Activated CD4-positive, alpha-beta memory T cell treated with anti-CD3 and anti-CD28 coated beads for 36 hours (primary cell): ENCODE measurements at regions not wholly inside any gene's neighbourhood (a gene's known extent, or its start where the extent isn't known, plus 50 kb on each side); places are given as distances from the start of the nearest gene placed in this dataset.
"Not testable (repeated sequence)": the region's sequence is repeated elsewhere in the genome, so short reads cannot be mapped to it uniquely, and the experiment has no call there.

ENCODE experiments used
- CTCF ChIA-PET: fragments of 350-600 bp; sonication (Branson Sonifier 250); formaldehyde crosslinking; loops from one replicate; lab custom pipeline; 2021; ENCODE audit warnings: antibody characterized with exemption, inconsistent platforms; lab: Charles Lee
- POLR2A ChIA-PET: fragments of 350-600 bp; sonication (Branson Sonifier 250); formaldehyde crosslinking; loops from one replicate; lab custom pipeline; 2021; ENCODE audit warnings: antibody characterized with exemption; lab: Charles Lee
- DNase-seq: peaks from one replicate; pipeline ENCODE4 v3.0.0-alpha.2; 2020
- H3K27ac Mint-ChIP-seq: one replicate; pipeline ENCODE4 v1.8.0; 2021; ENCODE audit warnings: mixed read lengths
- H3K27me3 Mint-ChIP-seq: one replicate; pipeline ENCODE4 v1.8.0; 2021; ENCODE audit warnings: mixed read lengths
- H3K36me3 Mint-ChIP-seq: one replicate; pipeline ENCODE4 v1.8.0; 2021; ENCODE audit warnings: mixed read lengths
- H3K4me1 Mint-ChIP-seq: one replicate; pipeline ENCODE4 v1.8.0; 2021; ENCODE audit warnings: low read depth, mixed read lengths
- H3K4me3 Mint-ChIP-seq: one replicate; pipeline ENCODE4 v1.8.0; 2021; ENCODE audit warnings: mild to moderate bottlenecking, mixed read lengths
- H3K9me3 Mint-ChIP-seq: one replicate; pipeline ENCODE4 v1.8.0; 2021; ENCODE audit warnings: mixed read lengths
- intact Hi-C: fragments of 100-400 bp; cut with micrococcal nuclease; formaldehyde crosslinking; loops from one replicate; pipeline ENCODE4 v1.15.1; 2023

GRCh38 chr1:91123319-91123718 is 101.5 kb upstream of the ZNF644 start:
- Mint-ChIP-seq H3K4me1 (peaks cover 19% of the 10 kb centered on the region), H3K27me3 (peaks cover 3% of the 10 kb centered on the region), H3K27ac (no peak overlapping the region), H3K4me3 (no peak overlapping the region), H3K36me3 (no peaks in the 10 kb centered on the region), H3K9me3 (no peaks in the 10 kb centered on the region)
- intact Hi-C loops: loop anchor here (5.0 to 10.0 kb wide), 2 partner anchors 289 to 679 kb away; no protein-coding TSS in a partner anchor
- ChIA-PET CTCF (interaction anchor here (1.3 to 2.3 kb wide), 2 partner anchors 42 to 105 kb away, joined by 3 to 27 read pairs; no protein-coding TSS in a partner anchor), POLR2A (no interaction called here)
- no peak for DNase-seq

DNA sequence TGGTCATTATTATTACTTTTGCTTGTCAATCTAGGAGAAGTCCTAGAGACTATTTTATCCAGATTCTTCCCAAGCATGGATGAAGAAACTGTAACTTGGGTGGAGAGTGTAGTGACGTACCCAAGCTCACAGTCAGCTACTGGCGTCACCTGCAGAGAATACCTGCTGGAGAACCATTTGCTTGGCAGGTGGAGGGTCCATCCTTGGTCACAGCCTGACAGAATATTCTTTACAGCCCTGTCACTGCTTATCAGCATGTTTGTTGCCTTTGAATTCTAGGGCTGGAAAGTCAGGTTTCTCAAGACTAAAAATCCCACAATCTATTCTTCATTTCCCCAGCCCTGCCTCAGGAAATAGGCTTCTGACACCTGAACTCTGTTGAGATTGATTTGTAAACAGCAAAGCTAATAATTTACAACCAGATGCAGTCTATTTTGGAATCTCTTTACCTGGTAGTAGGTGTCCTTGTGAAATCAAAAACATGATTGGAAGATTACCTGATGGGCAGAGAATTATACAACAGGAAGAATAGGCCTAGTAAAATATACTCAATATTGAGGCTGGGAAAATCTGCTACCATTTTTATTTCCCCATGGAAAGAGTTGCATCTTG is 100.4 kb upstream of the ZNF644 start:
- peaks cover 19% of the 10 kb centered on the region for H3K4me1 Mint-ChIP-seq
- H3K27ac Mint-ChIP-seq: no peak overlapping the region
- intact Hi-C loops: loop anchor here (5.0 to 10.0 kb wide), 2 partner anchors 287 to 680 kb away; no protein-coding TSS in a partner anchor

GRCh38 chr1:91121366-91121765 is 99.5 kb upstream of the ZNF644 start:
- no peak overlapping the region for H3K27ac Mint-ChIP-seq
- intact Hi-C loops: loop anchor here (5.0 to 10.0 kb wide), 2 partner anchors 287 to 681 kb away; no protein-coding TSS in a partner anchor
- H3K9me3 Mint-ChIP-seq: no peaks in the 10 kb centered on the region
- CTCF ChIA-PET: interaction anchor here (1.5 kb wide), 1 partner anchor 44 kb away, joined by 9 read pairs; no protein-coding TSS in a partner anchor
- no peak for DNase-seq
- H3K27me3 Mint-ChIP-seq: peaks cover 2% of the 10 kb centered on the region
- no peaks in the 10 kb centered on the region for H3K36me3 Mint-ChIP-seq
- peaks cover 19% of the 10 kb centered on the region for H3K4me1 Mint-ChIP-seq
- POLR2A ChIA-PET: no interaction called here
- no peak overlapping the region for H3K4me3 Mint-ChIP-seq

More for the DNA sequence above, 100.4 kb upstream of the ZNF644 start:
- DNase-seq: no peak
- H3K9me3 Mint-ChIP-seq: no peaks in the 10 kb centered on the region
- H3K4me3 Mint-ChIP-seq: no peak overlapping the region
- CTCF ChIA-PET: interaction anchor here (1.5 kb wide), 1 partner anchor 43 kb away, joined by 9 read pairs; no protein-coding TSS in a partner anchor
- peaks cover 2% of the 10 kb centered on the region for H3K27me3 Mint-ChIP-seq
- POLR2A ChIA-PET: no interaction called here
- H3K36me3 Mint-ChIP-seq: no peaks in the 10 kb centered on the region

DNA sequence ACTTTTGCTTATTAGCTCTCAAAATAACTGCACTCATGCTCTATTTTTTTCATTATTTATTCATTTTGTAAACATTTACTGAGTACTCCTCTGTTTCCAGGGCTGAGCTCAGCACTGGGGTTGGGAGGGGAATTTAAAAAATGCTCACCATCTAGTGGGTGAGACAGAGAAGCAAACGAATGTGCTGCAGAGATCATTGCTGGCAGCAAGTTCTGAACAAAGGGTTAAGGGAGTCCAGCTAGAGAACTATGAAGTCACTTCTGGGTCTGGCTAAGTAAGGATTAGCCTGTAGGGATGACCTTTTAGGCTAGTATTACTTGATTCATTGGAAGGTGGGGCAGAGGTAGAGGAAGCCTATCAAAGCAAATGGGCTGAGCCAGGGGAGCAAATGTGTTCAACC is 99.1 kb upstream of the ZNF644 start:
- no peak overlapping the region for H3K4me3 Mint-ChIP-seq
- H3K27me3 Mint-ChIP-seq: peaks cover 2% of the 10 kb centered on the region
- POLR2A ChIA-PET: no interaction called here
- intact Hi-C loops: loop anchor here (5.0 to 10.0 kb wide), 2 partner anchors 286 to 681 kb away; no protein-coding TSS in a partner anchor
- H3K27ac Mint-ChIP-seq: no peak overlapping the region
- no peak for DNase-seq
- CTCF ChIA-PET: interaction anchor here (1.5 kb wide), 1 partner anchor 45 kb away, joined by 9 read pairs; no protein-coding TSS in a partner anchor
- no peaks in the 10 kb centered on the region for H3K36me3 Mint-ChIP-seq
- H3K9me3 Mint-ChIP-seq: no peaks in the 10 kb centered on the region
- H3K4me1 Mint-ChIP-seq: peaks cover 19% of the 10 kb centered on the region

GRCh38 chr1:91120421-91120820 is 98.6 kb upstream of the ZNF644 start:
- H3K4me3 Mint-ChIP-seq: no peak overlapping the region
- DNase-seq: no peak
- intact Hi-C loops: loop anchor here (5.0 to 10.0 kb wide), 2 partner anchors 286 to 682 kb away; no protein-coding TSS in a partner anchor
- ChIA-PET CTCF (interaction anchor here (1.0 kb wide), 1 partner anchor 24 kb away, joined by 3 read pairs; no protein-coding TSS in a partner anchor), POLR2A (no interaction called here)
- peaks cover 2% of the 10 kb centered on the region for H3K27me3 Mint-ChIP-seq
- no peaks in the 10 kb centered on the region for H3K9me3 Mint-ChIP-seq
- H3K4me1 Mint-ChIP-seq: peaks cover 19% of the 10 kb centered on the region
- H3K27ac Mint-ChIP-seq: no peak overlapping the region
- H3K36me3 Mint-ChIP-seq: no peaks in the 10 kb centered on the region

GRCh38 chr1:91104712-91105111 is 82.9 kb upstream of the ZNF644 start:
- Mint-ChIP-seq H3K27me3 (peaks cover 5% of the 10 kb centered on the region), H3K36me3 (no peaks in the 10 kb centered on the region), H3K27ac (no peak overlapping the region), H3K9me3 (no peaks in the 10 kb centered on the region), H3K4me1 (peaks cover 9% of the 10 kb centered on the region), H3K4me3 (no peak overlapping the region)
- DNase-seq: no peak
- ChIA-PET CTCF (interaction anchor here (2.0 kb wide), 1 partner anchor 60 kb away, joined by 6 read pairs; no protein-coding TSS in a partner anchor), POLR2A (no interaction called here)
- intact Hi-C loops: no loop called here

GRCh38 chr1:91101328-91101727 is 79.5 kb upstream of the ZNF644 start:
- Mint-ChIP-seq H3K4me1 (peaks cover 10% of the 10 kb centered on the region), H3K36me3 (no peaks in the 10 kb centered on the region), H3K27ac (no peak overlapping the region), H3K9me3 (no peaks in the 10 kb centered on the region), H3K4me3 (no peak overlapping the region), H3K27me3 (peaks cover 13% of the 10 kb centered on the region)
- ChIA-PET POLR2A (no interaction called here), CTCF (no interaction called here)
- no peak for DNase-seq
- intact Hi-C loops: no loop called here

GRCh38 chr1:91099746-91100621 is 78.1 kb upstream of the ZNF644 start:
- Mint-ChIP-seq H3K9me3 (no peaks in the 10 kb centered on the region), H3K27ac (no peak overlapping the region), H3K4me3 (no peak overlapping the region), H3K36me3 (no peaks in the 10 kb centered on the region), H3K27me3 (peaks cover 13% of the 10 kb centered on the region), H3K4me1 (peaks cover 10% of the 10 kb centered on the region)
- ChIA-PET POLR2A (no interaction called here), CTCF (no interaction called here)
- intact Hi-C loops: no loop called here
- DNase-seq: peak; percentile 16

DNA sequence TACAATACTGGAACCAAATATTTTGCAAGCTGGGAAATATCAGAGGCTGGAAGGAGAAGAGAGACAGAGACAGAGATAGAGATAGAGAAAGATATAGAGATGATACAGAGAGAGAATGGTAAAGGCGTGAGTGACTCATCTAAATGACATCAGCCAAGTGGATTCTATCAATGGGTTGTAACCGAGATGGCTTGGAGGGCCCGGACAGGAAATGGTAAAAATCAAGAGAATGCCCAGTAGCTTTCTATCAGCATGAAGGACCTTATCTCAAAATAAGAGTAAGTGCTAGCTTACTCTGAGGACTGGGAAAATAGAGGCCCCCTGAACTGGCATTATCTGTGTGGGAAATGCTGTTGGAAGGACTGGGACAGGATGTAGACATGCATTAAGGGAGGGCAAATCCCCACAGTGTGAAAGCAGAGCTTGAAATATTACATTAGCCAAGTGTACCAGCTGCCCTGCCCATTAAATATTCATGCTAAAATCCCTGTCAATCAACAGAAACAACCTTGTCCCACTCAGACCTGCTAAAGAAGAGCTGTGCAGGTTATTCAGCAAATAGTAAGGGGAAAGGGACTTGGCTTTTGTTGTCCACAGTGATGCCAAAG is 76.6 kb upstream of the ZNF644 start:
- Mint-ChIP-seq H3K9me3 (no peaks in the 10 kb centered on the region), H3K4me3 (no peak overlapping the region), H3K27ac (no peak overlapping the region), H3K4me1 (peaks cover 10% of the 10 kb centered on the region), H3K27me3 (peaks cover 13% of the 10 kb centered on the region), H3K36me3 (no peaks in the 10 kb centered on the region)
- DNase-seq: no peak
- ChIA-PET POLR2A (no interaction called here), CTCF (interaction anchor here (0.6 kb wide), 1 partner anchor 1047 kb away, joined by 4 read pairs; no protein-coding TSS in a partner anchor)
- intact Hi-C loops: no loop called here

- H3K27ac Mint-ChIP-seq, CTCF ChIA-PET, DNase-seq, H3K36me3 Mint-ChIP-seq, H3K4me3 Mint-ChIP-seq, POLR2A ChIA-PET, intact Hi-C loops, H3K4me1 Mint-ChIP-seq, H3K9me3 Mint-ChIP-seq: not testable (repeated sequence)
- peaks cover 13% of the 10 kb centered on the region for H3K27me3 Mint-ChIP-seq
These were observed 73.5 kb upstream of the ZNF644 start for GRCh38 chr1:91095321-91095720.

GRCh38 chr1:91092503-91092902 is 70.7 kb upstream of the ZNF644 start:
- POLR2A ChIA-PET: no interaction called here
- intact Hi-C loops: no loop called here
- H3K9me3 Mint-ChIP-seq: peaks cover 2% of the 10 kb centered on the region
- H3K4me1 Mint-ChIP-seq: no peaks in the 10 kb centered on the region
- H3K4me3 Mint-ChIP-seq: no peak overlapping the region
- H3K36me3 Mint-ChIP-seq: no peaks in the 10 kb centered on the region
- peaks cover 6% of the 10 kb centered on the region for H3K27me3 Mint-ChIP-seq
- no peak for DNase-seq
- CTCF ChIA-PET: interaction anchor here (0.9 kb wide), 1 partner anchor 73 kb away, joined by 4 read pairs; no protein-coding TSS in a partner anchor
- H3K27ac Mint-ChIP-seq: no peak overlapping the region
